ENCODE measurements at regions not wholly inside any gene's neighbourhood (a gene's known extent, or its start where the extent isn't known, plus 50 kb on each side); places are given as distances from the start of the nearest gene placed in this dataset.

DNA sequence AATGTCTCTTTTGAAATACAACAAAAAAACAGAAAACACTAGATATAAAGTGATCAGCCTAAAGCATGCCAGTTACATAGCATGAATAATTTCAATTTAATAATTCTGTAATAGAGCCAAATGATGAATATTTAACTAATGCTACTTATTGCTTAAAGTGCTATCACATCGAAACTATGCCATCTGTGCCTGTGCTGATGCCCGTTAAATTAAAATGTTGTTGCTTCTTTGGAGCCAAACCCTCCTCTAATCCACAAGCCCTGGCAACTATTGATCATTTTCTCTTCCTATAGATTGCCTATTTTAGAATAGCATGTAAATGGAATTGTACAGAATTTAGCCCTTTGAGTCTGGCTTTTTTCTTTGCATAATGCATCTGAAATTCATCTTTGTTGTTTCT lies 356.2 kb downstream of the CHSY3 start:
- DNase-seq (ENCODE audit: low read depth in 2 of 2): no peak

DNA sequence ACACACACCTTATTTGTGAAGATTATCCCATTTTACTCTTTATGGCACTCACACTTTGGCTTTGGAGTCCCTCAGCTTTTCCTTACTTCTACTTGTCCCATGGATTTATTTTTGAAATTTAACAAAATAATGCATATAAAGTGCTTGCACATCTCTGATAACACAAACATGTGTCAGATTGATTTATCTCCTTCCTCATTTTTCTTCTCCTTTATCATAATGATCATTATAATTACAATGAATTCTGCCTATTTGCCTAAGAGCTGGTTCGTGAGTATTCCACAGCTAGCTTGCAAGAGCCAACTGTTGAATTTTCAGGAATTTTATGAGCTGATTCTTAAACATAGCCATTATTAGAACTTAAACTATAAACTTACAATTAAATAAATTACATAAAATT lies 347.7 kb downstream of the CHSY3 start:
- DNase-seq (ENCODE audit: low read depth in 2 of 2): no peak

DNA sequence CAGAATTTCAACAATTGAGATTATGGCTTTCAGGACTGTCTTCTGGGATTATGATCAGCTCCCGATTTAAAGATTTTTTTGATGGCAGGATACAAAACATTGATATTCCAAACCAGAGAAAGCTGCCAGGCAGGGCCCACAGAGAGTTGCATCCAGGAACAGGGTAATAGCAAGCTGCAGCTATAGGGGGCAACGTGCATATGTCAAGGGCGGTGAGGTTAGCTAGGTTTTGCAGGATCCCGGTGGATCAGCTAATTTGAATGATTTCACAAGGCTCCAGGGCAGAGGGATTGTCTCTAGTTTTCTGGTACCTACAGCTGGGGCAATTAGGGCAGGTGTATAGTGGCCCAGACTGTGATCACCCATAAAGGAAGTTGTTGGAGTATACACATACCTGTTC lies 339.4 kb downstream of the CHSY3 start:
- no peak for DNase-seq (ENCODE audit: low read depth in 2 of 2)

DNA sequence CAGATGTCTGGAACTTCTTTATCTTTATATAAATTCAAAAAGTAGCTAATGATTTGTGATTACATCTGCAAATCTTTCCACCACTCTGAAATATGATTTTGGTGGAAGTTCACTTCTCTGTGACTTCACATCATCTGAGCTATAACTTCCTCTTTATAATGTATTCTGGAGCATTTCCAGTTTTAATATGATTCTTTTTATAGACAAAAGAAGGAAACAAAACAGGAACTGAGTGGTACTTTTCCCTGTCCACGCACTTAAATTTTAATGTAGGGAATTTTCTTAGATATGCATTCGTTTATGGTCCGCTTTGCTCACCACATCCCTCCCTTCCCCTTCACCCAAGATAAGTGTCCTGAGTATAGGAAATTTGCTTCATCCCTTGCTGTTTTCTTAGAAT lies 333.5 kb downstream of the CHSY3 start:
- no peak for DNase-seq (ENCODE audit: low read depth in 2 of 2)

Data from stimulated activated CD8-positive, alpha-beta memory T cell treated with anti-CD3 and anti-CD28 coated beads, Interleukin-15, amount 100 ng/mL, for 4 hours (primary cell).